Dedifferentiated amniotic fluid mesenchymal stem cell (primary cell): ENCODE measurements at regions not wholly inside any gene's neighbourhood (a gene's known extent, or its start where the extent isn't known, plus 50 kb on each side); places are given as distances from the start of the nearest gene placed in this dataset.
"Not testable (repeated sequence)": the region's sequence is repeated elsewhere in the genome, so short reads cannot be mapped to it uniquely, and the experiment has no call there.

Experiments
- DNase-seq: peaks from one replicate; pipeline ENCODE4 v3.0.0-alpha.2; 2016; ENCODE audit errors: extremely low spot score

- DNase-seq, result not testable (repeated sequence)
These were observed 52.9 kb upstream of the CSF1 start for GRCh38 chr1:109857702-109858101.

GRCh38 chr1:109855986-109856385, 54.7 kb upstream of the CSF1 start:
- not testable (repeated sequence) for DNase-seq

GRCh38 chr1:109853972-109854371, 56.7 kb upstream of the CSF1 start:
- DNase-seq, result not testable (repeated sequence)

GRCh38 chr1:109852221-109853015, 58.2 kb upstream of the CSF1 start:
- not testable (repeated sequence) for DNase-seq

- DNase-seq, result no peak
These were observed 59.8 kb upstream of the CSF1 start for GRCh38 chr1:109850827-109851226.

GRCh38 chr1:109850194-109850593, 60.5 kb upstream of the CSF1 start:
- no peak for DNase-seq

GRCh38 chr1:109849655-109850054, 61.0 kb upstream of the CSF1 start:
- no peak for DNase-seq

GRCh38 chr1:109847251-109847650, 63.4 kb upstream of the CSF1 start:
- no peak for DNase-seq

GRCh38 chr1:109846846-109847245, 63.8 kb upstream of the CSF1 start:
- DNase-seq, result no peak

GRCh38 chr1:109846162-109846561, 64.5 kb upstream of the CSF1 start:
- DNase-seq, result no peak

GRCh38 chr1:109845658-109846057, 65.0 kb upstream of the CSF1 start:
- no peak for DNase-seq

GRCh38 chr1:109844609-109845008, 66.0 kb upstream of the CSF1 start:
- no peak for DNase-seq

- no peak for DNase-seq
These were observed 70.5 kb upstream of the CSF1 start for GRCh38 chr1:109840011-109840629.

GRCh38 chr1:109839276-109839675, 71.4 kb upstream of the CSF1 start:
- not testable (repeated sequence) for DNase-seq

GRCh38 chr1:109838838-109839240, 71.8 kb upstream of the CSF1 start:
- DNase-seq, result no peak

GRCh38 chr1:109837852-109838570, 72.6 kb upstream of the CSF1 start:
- DNase-seq, result no peak

- DNase-seq, result not testable (repeated sequence)
These were observed 71.9 kb upstream of the EPS8L3 start for GRCh38 chr1:109835645-109836044.

- DNase-seq, result no peak
These were observed 71.2 kb upstream of the EPS8L3 start for GRCh38 chr1:109834951-109835350.

- DNase-seq, result no peak
These were observed 69.2 kb upstream of the EPS8L3 start for GRCh38 chr1:109832945-109833344.

- no peak for DNase-seq
These were observed 65.2 kb upstream of the EPS8L3 start for GRCh38 chr1:109828756-109829505.

GRCh38 chr1:109827986-109828385, 64.3 kb upstream of the EPS8L3 start:
- DNase-seq, result no peak

GRCh38 chr1:109827466-109827865, 63.7 kb upstream of the EPS8L3 start:
- DNase-seq, result no peak
